Fibroblast of skin of left biceps (primary cell): ENCODE measurements at regions not wholly inside any gene's neighbourhood (a gene's known extent, or its start where the extent isn't known, plus 50 kb on each side); places are given as distances from the start of the nearest gene placed in this dataset.
"Not testable (repeated sequence)": the region's sequence is repeated elsewhere in the genome, so short reads cannot be mapped to it uniquely, and the experiment has no call there.

Experiments used
- DNase-seq, 2 experiments: peaks; one replicate each; pipeline ENCODE4 v3.0.0-alpha.2; 2013; ENCODE audit warnings: low read depth in 2 of 2

DNA sequence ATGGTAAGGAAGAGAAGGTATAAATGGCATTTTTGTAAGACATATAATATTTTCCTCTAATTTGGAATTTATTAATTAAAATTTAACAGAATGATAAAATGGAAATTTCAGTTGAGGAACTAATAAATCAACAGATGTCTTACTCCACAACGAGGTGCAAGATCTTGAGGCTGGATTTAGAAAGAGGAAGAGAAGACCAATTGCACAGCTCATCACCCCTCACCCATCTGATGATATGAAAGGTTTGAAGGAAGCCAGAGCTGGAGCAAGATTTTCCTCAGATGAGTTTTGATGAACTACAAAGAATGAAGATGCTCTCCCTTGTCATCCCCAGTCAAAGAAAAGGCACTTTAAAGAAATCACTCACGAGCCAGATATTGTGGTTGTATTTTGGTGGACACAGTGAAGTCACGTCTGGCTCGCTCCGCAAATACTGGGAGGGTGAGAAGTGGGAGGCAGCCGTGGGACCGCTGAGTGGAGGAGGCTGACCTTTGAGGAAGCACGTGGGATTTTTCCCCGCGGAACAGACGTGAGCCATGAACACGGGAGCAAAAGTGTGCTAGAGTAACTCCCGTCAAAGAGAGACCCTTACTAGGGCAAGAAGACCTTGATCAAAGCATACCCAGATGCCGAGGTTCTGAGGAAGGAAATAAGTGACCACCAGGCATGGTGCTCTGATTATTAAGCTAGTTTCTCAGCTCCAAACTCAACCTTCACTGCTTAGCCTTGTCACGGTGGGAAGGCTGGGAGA is 511.4 kb downstream of the RNF144A start:
- DNase-seq, result no peak

DNA sequence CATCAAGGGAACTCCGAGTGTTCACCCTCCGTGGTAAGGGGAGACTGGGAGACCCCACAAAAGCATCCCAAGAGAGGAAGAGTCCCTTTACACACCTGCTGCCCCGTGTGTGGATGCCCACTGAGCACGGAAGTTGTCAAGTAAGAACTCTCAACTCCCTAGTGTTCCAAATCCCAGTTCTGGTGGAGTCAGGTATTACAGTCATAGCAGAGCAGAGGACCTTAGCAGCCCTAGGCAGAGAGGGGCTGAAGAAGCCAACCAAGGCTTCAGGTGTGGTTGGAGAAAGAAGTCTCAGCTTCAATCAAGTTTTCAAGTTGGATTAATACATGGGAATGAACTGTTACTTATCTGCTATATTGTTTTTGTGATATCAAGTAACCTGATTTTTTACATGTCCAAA is 512.5 kb downstream of the RNF144A start:
- DNase-seq, result no peak

DNA sequence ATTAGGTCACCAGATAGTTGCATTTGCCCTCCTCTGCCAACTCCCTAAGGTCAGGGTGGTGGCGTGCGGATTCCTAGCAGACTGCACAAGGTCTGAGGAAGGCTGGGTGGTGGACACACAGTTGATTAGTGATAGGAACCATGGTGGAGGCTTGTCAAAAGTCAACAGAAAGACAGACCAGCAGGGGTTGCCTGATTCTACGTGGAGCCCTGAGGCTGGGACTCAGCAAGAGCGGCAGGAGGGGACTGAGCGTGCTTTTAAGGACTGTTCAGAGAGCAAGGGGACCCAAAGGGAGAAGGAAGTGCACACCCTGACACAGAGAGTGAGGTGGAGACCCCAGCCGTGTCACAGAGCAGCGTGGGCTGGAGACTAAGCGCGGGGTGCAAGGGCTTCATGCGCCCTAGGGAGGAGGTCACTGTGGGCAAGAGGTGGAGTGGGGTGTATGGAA is 513.2 kb downstream of the RNF144A start:
- DNase-seq, result no peak

DNA sequence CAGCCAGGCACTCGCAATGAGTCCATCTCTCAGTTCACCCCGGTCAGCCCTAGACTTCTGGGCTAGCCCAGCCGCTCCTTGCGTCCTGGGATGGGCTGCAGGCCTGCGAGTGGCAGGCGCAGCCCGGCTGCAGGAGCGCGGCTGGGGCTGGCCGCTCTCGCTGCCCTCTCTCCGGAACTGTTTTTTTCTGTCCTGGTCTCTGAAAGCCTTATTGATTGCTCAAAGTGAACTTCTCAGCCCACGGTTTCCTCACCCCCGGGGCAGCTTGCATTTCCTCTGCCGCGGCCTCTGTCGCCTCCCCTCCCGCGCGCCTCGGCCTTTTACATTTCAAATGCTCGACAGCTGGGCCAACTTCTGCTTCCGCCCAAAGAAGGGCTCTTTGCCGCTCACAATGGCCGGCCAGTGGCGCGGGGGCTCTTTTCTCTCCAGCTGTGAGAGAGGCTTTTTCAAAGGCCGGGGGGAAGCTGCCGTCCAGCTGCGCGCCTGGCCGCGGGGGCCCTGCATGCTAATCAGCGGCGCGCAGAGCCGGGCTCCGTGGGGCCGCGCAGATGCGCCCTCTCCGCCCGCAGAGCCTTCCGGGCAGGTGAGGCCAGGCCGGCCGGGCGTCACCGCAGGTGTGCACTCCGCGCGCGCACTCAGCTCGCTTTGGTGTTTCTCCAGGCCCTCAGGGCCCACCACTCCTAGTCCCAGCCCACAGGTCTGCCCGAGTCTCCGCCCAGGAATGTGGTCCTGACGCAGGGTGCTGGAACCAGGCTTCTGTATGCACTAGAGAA is 513.8 kb downstream of the RNF144A start:
- no peak for DNase-seq

DNA sequence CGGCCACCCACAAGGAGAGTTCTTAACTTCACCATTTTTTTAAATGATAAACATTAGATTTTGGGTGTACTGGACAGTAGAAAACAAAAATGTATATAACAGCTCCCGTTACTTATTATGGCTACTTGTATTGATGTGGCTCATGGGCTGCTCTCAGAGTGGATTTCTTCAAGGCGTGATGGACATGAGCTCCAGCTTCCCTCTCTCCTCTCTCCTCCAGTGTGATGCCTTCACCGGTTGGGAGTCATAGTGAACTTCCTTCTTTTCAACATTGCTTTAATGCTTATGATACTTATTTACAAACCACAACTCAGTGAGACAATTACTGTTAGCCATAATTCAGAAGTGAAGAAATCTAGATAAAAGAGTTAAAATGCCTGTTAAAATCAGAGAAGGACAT is 515.2 kb downstream of the RNF144A start:
- DNase-seq, result no peak

DNA sequence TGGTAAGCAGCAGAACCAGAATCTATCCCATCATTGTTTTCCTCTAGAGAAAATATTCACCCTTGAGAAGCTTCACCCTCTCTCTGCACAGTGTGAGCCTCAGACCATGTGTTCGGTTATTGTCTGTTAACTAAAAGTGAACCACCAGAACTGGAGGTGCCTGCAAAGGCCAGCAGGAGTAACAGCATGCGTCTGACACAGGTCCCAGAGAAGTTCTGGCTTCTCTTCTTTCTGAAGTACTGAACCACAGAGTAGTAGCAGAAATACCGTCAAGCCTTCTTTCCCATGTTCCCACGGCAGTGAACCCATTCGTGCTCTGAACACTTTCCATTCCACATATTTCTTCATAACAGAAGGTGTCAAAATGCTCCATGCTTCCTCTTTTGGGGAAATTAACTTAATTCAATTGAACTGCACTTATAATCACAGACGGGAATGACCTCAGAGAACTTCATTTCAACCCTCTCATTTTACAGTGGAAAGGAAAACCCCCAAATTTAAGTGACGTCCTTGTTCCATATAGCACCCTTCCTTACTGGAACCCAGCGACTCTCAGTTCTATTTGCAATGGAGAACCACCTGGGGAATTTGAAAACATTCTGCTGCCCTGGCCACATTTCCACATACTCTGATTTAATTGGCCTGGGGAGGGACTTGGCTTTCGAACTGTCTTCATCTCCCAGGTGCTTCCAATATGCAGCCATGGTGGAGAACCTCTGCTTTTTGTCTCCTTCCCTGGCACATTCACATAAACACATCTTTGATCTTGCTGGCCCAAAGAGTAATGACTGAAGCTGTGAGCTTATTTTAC is 519.1 kb downstream of the RNF144A start:
- no peak for DNase-seq

DNA sequence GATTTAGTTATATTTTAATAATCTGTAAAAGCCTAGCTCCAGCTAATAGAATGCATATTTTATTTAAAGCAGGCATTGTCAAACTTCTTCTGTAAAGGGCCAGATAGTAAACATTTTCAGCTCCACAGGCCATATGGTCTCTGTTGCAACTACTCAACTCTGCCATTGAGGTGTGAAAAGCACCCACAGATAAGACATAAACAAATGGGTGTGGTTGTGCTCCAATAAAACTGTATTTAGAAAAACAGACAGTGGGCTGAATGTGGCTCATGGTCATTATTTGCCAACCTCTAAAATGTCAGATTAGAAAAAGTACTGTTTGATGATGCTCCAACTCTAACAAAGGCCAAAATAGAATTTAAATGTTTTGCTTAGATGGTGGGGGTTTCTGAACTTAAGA is 519.9 kb downstream of the RNF144A start:
- DNase-seq, result no peak

DNA sequence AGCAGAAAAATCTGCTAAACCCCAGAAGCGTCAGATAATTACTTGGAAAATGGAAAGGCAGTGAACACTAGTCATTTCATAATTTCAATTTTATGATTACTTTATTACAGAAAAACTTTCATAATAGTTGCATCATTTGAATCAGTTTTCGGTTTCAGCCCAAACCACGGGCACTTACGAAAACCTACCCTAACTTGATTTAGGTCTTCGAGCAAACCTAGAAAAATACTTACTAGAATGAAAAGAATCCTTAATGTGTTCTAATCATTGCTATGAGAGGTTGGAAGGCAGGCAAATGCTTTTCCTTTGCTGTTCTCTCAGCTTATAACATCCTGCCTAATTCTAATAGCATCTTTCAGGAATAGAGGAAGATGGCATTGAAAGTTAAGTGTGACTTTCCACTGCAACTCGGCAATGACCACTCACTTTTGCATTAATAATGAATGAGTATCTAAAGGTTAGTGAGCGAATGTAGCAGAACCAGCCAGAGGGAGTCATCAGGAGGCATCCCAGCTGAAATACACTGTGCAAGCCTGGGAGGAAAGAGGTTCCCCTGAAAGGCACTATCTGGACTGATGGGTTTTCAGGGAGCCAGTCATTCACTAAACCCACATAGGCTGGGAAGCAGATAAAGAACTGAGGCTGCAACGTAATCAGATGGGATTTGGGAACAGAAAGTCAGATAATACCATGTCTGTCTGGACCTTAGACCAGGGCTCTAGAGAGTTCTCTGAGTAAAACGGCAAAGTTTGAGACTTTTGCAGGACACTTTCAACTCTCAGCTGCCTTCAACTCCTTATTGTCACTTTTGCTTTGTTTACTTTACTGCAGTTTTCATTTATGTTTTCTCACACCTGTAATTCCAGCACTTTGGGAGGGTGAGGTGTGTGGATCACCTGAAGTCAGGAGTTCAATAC is 520.8 kb downstream of the RNF144A start:
- DNase-seq, result no peak

DNA sequence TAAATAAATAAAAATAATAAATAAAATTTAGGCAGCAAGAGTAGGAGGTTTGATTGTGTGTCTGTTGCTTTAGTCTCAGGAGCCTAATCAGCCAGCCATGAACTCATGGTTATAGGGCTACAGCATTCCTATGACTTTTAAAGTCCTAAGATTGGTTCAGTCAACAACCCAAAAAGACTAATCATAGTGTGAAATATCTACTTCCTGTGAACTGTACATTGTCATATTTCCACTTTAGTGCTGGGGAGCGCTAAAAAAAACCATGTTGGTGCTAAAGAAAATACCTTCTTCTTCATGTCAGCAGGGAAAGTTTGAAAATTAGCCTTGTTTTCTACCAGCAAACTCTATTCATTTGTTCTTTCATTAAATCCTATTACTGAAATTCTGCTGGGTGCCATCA is 521.6 kb downstream of the RNF144A start:
- no peak for DNase-seq

DNA sequence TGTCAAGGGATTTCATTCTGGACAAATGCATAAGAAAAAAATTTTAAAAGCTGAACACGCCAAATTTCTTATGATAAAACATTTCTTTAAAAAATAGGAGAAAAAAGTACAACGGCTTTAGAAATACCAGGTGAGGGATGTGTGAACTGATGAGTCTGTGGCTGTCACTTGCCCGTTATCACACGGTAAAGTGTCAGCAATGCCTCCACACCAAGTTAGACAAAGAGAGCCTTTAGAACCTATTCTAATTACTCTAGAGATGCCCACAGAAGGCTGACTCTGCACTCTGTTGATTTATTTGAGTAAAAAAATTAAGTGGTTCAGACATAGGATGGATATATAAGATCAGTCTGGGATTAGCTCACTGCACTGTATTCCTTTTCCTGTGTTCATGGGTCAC is 523.8 kb downstream of the RNF144A start:
- DNase-seq, result no peak

DNA sequence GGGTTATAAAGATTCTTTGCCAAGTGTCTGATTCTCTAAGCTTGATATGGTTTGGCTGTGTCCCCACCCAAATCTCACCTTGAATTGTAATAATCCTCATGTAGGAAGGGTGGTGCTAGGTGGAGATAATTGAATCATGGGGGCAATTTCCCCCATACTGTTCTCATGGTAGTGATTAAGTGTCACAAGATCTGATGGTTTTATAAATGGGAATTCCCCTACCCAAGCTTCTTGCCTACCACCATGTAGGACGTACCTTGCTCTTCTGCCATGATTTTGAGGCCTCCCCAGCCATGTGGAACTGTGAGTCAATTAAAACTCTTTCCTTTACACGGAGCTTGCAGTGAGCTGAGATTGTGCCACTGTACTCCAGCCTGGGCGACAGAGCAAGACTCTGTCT is 524.6 kb downstream of the RNF144A start:
- DNase-seq, result not testable (repeated sequence)

DNA sequence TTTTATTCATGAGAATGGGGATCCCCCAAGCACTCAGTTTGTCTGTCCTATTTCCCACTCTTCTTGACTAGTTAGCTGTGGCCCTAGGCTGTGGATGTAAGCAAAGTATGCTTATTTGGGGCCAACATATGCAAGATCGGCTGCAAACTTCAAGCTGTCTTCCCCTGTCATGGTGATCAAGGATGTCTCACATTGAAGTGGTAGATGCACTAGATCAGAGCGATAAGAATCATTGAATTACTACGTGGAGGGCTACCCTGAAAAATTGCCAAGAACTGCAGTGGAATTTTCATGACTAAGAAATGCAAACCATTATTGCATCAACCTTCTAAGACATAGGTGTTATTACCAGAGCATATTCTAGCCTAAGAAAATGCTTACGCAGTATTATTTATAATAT is 527.4 kb downstream of the RNF144A start:
- no peak for DNase-seq

DNA sequence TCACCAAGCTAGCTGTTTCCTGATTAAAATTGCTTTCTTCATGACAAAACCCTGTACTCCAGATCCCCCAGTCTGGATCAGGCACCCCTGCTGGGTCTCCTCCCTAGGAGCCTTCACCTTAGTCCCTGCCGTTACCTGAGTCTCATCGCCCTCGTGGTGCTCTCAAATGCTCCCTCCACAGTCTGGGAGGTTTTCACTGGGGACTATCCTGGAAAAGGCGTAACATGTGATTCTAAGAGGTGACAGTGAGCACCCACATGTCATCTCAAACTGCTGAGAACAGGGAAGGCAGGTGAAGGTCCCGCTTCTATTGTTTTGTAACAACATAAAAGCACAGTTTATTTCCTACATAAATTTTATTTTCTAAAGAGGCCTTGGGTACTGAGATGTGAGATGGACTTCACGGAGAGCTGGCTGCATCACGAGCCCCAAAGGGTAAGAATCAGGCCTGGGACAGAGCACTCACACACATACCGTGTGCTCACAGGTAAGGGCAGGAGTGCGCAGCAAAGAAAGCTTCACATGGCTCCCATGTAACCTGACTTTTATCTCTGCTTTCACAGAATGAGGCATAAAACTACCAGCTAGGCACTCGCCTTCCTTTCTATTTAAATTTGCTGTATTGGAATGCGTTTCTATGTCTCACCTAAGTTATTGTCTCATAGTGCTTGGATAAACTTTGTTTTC is 531.5 kb downstream of the RNF144A start:
- DNase-seq, result no peak

DNA sequence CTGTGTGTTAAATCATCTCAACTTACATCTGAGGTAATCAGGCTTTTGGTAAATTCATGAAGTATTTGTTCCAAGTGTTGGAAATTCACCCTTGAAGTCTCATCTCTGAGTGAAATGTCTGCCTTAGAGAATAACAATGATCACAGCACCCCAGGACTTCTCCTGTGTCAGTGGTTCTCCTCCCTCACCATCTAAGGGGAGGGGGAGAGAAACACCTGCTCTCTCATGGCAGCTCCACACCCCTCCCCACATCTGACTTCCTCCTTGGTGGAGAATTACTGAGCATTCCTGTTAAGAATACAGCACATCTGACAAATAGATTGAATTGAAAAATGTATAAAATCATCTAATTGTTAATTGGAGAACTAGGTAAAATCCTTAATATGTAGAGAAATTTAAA is 532.1 kb downstream of the RNF144A start:
- no peak for DNase-seq

DNA sequence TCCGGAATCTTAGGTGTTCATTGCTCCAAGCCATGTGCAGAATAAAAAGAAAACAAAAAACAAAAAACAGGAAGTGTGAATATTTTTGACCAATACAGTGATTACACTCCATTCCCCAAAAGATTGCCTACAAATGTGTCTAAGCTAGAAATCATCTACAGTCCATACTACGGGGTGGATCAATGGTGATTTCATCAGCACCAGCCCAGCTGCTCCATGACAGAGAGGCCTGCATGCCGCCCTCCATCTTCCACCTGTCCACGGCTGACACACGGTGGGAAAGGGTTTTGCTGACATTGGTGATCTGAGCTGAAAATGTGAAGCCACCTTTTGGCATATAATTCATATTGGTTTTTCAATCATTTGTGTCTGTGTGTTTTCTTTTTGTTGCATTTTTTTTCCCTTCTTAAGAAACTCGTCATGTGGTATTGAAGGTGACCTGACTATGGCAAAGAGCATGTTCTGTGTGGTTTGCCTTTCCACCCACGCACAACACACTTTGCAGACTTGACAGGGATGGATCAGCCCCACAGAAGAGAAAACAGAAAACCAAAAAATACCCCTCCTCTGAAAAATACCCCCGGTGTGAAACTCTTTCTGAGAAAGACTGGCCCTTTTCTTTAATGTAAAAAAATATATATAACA is 533.1 kb downstream of the RNF144A start:
- DNase-seq, result no peak

DNA sequence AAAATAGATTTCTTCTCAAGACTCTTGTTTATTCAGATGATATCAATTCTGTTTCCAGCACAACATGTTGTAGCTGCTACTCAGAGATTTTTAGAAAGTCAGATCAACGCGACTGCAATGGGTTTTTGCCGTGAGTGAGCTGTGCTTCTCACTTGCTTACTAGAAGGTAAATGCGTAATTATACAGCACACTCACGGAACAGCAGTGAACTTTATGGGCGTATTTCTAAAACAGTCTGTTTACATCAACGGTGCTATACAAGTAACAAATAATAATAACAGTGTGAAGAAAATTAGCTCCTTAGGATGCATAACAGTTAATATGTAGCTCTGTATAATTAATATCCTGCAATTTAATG is 533.6 kb downstream of the RNF144A start:
- no peak for DNase-seq

DNA sequence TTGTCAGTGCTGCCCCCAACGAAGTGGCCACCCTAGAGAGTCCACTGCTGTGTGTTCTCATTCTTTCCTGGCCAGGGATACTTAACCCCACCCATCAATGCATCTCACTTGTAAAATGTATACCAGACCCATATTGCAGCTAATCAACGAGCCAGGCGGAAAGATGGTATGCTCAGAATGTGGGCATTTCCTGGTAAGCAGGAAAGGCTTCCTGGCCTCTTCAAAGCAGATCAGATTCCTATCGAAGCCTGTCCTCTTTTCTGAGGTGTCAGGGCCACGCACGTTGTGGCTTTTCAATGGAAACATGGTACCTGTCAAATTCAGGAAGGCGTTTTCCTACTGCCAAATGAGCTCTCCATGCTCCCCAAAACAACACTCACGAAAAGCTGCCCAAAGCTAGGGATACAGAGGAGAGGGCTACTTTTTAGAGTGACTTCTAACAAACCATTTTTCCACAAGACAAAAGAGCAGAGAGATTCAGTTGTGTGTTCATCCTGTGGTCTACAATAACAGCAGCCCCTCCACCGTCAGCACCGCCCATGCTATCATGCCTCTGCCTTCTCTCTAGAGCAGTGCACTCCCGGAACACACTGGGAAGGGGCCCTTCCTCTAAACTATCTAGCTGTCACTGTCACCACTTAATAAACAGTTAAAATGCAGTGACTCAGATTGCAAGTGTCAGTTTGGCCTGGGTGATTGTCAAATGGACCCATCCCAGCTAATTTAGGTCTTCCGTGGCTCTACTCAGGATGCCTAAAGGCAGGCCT is 535.1 kb downstream of the RNF144A start:
- DNase-seq, result no peak

DNA sequence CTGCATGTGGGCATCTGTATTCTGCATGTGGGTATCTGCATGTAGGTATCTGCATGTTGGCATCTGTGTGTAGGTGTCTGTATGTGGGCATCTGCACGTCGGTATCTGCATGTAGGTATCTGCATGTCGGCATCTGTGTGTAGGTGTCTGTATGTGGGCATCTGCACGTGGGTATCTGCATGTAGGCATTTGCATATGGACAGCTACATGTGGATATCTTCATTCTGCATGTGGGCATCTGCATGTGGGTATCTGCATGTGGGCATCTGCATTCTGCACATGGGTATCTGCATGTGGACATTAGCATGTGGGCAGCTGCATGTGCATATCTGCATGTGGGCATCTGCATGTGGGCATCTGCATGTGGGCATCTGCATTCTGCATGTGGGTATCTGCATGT is 537.4 kb downstream of the RNF144A start:
- DNase-seq, result no peak

DNA sequence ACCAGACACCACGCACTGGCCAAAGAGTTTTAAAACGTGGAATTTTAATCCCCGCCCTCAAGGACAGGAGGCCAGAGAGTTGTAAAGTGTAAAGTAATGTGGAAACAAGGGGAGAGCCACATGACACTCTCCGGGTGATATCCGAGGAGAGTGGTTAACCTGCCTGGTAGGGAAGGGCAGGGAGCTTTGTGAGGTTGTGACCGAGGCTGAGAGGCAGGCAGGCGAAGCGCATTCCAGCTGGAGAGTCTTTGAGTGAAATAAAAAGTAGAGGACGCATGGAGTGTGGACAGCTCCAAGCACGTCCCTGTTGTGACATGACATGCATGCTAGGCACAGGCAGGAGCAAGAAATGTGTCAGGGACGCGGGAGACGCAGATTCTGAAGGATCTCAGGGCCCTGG is 539.5 kb downstream of the RNF144A start:
- no peak for DNase-seq

DNA sequence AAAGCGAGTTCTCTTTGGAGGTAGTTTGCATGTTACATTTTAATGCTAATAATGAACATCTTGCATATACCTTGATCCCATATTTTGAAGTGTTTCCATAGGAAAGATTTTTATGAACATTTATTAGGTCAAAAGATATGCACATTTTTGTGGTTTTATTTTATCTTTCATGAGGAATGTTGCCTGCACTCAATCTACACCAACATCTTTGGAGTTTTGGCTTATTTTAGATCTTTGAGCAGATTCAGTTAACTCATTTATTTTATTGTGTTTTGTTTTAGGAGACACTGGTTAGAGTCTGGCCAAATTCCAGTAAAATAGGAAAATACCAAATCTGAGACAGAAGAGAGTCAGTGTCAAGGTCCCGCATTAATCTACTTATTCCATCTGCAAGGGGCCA is 540.9 kb downstream of the RNF144A start:
- DNase-seq, result no peak
